NB4 (cell line): ENCODE measurements at regions not wholly inside any gene's neighbourhood (a gene's known extent, or its start where the extent isn't known, plus 50 kb on each side); places are given as distances from the start of the nearest gene placed in this dataset.

Source experiments
- DNase-seq: peaks from one replicate; pipeline ENCODE4 v3.0.0; 2010; ENCODE audit warnings: low read depth
- H3K4me3 ChIP-seq: one replicate; pipeline ENCODE4 v1.5.1; 2011; ENCODE audit warnings: mild to moderate bottlenecking, low read depth, low read length, moderate library complexity
- MYC ChIP-seq: IDR thresholded peaks from 2 replicates; pipeline ENCODE4 v1.6.1; 2011; ENCODE audit warnings: low read depth, low read length
- POLR2A ChIP-seq: IDR thresholded peaks from 2 replicates; pipeline ENCODE4 v1.6.1; 2011; ENCODE audit warnings: mild to moderate bottlenecking; ENCODE audit not compliant: insufficient read length; ENCODE audit errors: extremely low read depth
- TF ChIP-seq, protein P1 (sequence below): IDR thresholded peaks from one replicate; pipeline ENCODE4 v1.5.1; 2012; ENCODE audit warnings: low read depth, low read length
- TF ChIP-seq, protein P2 (sequence below): IDR thresholded peaks from 2 replicates; pipeline ENCODE4 v1.6.1; 2011; ENCODE audit warnings: low read depth, low read length

DNA sequence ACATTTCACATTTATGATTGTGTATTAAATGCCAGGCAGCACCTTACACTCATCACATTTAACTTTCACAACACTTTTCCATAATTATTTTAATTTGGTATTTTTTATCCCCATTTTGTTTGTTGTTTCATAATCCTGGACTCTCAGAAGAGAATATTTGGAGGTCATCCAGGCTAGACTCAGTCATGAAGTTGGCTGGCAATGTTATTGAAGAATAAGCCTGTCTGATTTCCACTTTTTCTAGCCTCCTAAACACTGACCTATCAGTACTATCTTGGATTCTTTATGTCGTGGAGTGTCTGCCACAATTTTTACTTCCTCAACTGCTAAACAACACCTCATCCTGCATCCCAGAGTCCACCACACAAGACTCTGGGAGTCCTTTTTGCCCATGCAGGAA is 372.3 kb upstream of the NRP1 start:
- TF ChIP-seq, protein P1, sequence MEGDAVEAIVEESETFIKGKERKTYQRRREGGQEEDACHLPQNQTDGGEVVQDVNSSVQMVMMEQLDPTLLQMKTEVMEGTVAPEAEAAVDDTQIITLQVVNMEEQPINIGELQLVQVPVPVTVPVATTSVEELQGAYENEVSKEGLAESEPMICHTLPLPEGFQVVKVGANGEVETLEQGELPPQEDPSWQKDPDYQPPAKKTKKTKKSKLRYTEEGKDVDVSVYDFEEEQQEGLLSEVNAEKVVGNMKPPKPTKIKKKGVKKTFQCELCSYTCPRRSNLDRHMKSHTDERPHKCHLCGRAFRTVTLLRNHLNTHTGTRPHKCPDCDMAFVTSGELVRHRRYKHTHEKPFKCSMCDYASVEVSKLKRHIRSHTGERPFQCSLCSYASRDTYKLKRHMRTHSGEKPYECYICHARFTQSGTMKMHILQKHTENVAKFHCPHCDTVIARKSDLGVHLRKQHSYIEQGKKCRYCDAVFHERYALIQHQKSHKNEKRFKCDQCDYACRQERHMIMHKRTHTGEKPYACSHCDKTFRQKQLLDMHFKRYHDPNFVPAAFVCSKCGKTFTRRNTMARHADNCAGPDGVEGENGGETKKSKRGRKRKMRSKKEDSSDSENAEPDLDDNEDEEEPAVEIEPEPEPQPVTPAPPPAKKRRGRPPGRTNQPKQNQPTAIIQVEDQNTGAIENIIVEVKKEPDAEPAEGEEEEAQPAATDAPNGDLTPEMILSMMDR = no peak
- TF ChIP-seq MYC = no peak
- TF ChIP-seq, protein P2, sequence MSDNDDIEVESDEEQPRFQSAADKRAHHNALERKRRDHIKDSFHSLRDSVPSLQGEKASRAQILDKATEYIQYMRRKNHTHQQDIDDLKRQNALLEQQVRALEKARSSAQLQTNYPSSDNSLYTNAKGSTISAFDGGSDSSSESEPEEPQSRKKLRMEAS = no peak
- no peak for TF ChIP-seq POLR2A
- H3K4me3 ChIP-seq = no peak overlapping the region
- no peak for DNase-seq

DNA sequence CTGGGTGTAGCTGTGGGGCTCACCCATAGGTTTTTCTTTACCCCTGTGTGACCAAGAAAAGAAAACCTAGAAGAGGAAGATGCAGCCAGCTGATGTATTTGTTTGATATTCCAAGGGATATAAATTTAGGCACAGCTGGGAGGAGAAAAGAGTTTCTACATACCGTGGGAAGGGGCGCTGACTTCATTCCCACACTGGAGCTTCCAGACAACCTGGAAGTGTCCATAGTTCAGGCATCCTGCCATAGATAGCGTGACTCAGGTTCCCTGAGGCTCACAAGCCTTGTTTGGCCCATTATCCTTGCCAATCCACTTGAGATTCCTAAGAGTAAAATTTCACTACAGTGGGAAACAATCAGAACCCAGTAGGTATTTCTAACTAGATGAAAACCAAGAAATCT is 371.7 kb upstream of the NRP1 start:
- TF ChIP-seq POLR2A (no peak), MYC (no peak)
- TF ChIP-seq, protein P1 = no peak
- TF ChIP-seq, protein P2 = no peak
- no peak for DNase-seq
- H3K4me3 ChIP-seq = no peak overlapping the region

DNA sequence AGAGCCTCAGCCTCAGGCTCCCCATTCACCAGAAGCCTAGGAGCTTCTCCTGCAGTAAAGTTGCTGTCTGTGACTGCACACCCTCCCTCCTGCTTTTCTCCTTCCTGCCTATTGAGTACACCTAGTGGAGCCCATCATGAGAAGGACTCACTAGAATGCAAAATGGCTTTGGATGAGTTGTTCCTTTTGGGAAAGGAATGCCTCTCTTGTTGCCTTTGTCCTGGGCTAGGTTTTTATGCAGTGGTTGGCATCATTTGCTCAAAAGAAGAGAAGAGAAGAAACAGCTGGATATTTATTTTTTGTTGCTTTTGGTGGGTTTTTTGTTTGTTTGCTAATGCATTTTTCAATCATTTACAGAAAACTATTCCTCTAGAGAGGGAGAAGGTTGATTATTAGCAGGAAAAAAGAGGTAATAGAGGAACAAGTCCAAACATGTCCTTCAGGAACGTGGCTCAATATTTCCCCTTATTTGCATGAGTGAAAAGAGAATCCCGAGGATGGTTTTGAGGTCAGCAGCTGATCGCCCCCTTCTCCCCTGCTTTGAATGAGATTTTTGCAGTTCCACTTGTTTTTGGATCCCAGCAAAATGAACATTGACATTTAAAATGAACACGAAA is 369.9 kb upstream of the NRP1 start:
- no peak overlapping the region for H3K4me3 ChIP-seq
- DNase-seq = no peak
- TF ChIP-seq MYC (no peak), POLR2A (no peak)
- TF ChIP-seq, protein P1 = no peak
- TF ChIP-seq, protein P2 = no peak

DNA sequence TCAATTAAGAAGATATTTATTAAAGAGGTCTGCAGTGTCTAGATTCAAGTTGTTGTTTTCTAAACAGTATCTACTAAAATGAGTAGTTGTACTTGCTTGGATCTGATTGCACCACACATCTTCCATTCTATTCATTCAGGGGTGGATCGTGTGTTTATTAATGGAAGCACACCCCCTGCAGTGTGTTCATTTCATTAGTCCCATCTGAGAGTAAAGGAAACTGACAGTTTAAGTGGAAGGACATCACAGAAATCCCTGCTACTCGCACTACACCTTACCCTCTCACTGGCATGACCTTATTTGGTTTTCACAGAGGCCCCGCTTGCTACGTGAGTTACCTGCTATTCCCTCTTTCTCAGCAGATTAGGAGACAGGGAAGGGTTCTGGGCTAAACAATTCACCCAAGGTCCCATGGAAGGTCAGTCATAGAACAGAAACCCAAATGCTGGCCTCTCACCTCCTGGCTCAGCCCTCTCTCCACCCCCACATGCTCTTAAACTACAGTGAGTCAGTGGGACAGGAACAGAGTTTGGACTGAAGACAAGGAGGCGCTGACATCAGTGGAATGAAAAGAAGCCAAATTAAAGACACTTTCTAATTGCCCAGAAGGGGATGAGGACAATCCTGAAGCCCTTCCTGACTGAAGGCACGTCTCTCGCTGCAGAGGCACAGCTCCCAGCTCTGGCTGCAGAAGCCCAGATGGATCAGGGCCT is 369.2 kb upstream of the NRP1 start:
- no peak for DNase-seq
- H3K4me3 ChIP-seq = no peak overlapping the region
- TF ChIP-seq, protein P2 = no peak
- TF ChIP-seq MYC (no peak), POLR2A (no peak)
- TF ChIP-seq, protein P1 = no peak

DNA sequence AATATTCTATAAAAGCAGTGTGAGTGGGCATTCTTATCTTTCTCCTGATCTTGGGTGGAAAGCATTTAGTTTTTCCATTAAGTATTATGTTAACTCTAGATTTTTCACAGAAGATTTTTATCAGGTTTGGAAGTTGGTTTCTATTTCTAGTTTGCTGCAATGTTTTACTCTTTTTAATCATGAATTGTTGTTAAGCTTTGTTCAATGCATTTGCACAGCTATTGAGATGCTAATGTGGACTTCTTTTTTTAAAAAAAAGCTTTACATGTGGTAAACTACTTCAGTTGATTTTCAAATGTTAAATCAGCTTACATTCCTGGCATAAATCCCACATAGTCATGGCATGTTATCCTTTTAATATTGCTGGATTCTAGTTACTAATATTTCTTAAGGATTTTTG is 363.6 kb upstream of the NRP1 start:
- TF ChIP-seq POLR2A = no peak
- TF ChIP-seq, protein P1 = no peak
- TF ChIP-seq, protein P2 = no peak
- TF ChIP-seq MYC = no peak
- DNase-seq = no peak
- H3K4me3 ChIP-seq = no peak overlapping the region
